Activated naive CD4-positive, alpha-beta T cell treated with anti-CD3 and anti-CD28 coated beads, Interleukin-2, amount 50 U/mL, for 24 hours (primary cell): ENCODE measurements at regions not wholly inside any gene's neighbourhood (a gene's known extent, or its start where the extent isn't known, plus 50 kb on each side); places are given as distances from the start of the nearest gene placed in this dataset.

ENCODE experiments used
- H3K27ac Mint-ChIP-seq: one replicate; pipeline ENCODE4 v1.8.0; 2021; ENCODE audit warnings: mild to moderate bottlenecking, mixed read lengths
- H3K27me3 Mint-ChIP-seq: one replicate; pipeline ENCODE4 v1.8.0; 2021; ENCODE audit warnings: mixed read lengths
- H3K36me3 Mint-ChIP-seq: one replicate; pipeline ENCODE4 v1.8.0; 2021; ENCODE audit warnings: mixed read lengths
- H3K4me1 Mint-ChIP-seq: one replicate; pipeline ENCODE4 v1.8.0; 2021; ENCODE audit warnings: mixed read lengths
- H3K4me3 Mint-ChIP-seq: one replicate; pipeline ENCODE4 v1.8.0; 2021; ENCODE audit warnings: mild to moderate bottlenecking, mixed read lengths
- H3K9me3 Mint-ChIP-seq: one replicate; pipeline ENCODE4 v1.8.0; 2021; ENCODE audit warnings: mixed read lengths

- H3K4me1 Mint-ChIP-seq: no peaks in the 10 kb centered on the region
These were observed 135.0 kb upstream of the IL15 start for GRCh38 chr4:141501395-141501794.

GRCh38 chr4:141501931-141502330 is 134.5 kb upstream of the IL15 start:
- Mint-ChIP-seq H3K4me3 (no peak overlapping the region), H3K9me3 (peaks cover 4% of the 10 kb centered on the region), H3K27ac (no peak overlapping the region), H3K4me1 (no peaks in the 10 kb centered on the region), H3K36me3 (no peaks in the 10 kb centered on the region), H3K27me3 (no peaks in the 10 kb centered on the region)

More at GRCh38 chr4:141501395-141501794, 135.0 kb upstream of the IL15 start:
- H3K27me3 Mint-ChIP-seq: no peaks in the 10 kb centered on the region
- no peaks in the 10 kb centered on the region for H3K9me3 Mint-ChIP-seq
- no peak overlapping the region for H3K4me3 Mint-ChIP-seq
- H3K27ac Mint-ChIP-seq: no peak overlapping the region
- no peaks in the 10 kb centered on the region for H3K36me3 Mint-ChIP-seq

- Mint-ChIP-seq H3K36me3 (no peaks in the 10 kb centered on the region), H3K27me3 (no peaks in the 10 kb centered on the region), H3K4me1 (no peaks in the 10 kb centered on the region), H3K9me3 (peaks cover 5% of the 10 kb centered on the region), H3K27ac (no peak overlapping the region), H3K4me3 (no peak overlapping the region)
These were observed 133.6 kb upstream of the IL15 start for GRCh38 chr4:141502755-141503154.

GRCh38 chr4:141503260-141503659 is 133.1 kb upstream of the IL15 start:
- H3K27me3 Mint-ChIP-seq: no peaks in the 10 kb centered on the region
- peaks cover 7% of the 10 kb centered on the region for H3K9me3 Mint-ChIP-seq
- H3K27ac Mint-ChIP-seq: no peak overlapping the region
- H3K4me1 Mint-ChIP-seq: no peaks in the 10 kb centered on the region
- H3K4me3 Mint-ChIP-seq: no peak overlapping the region
- H3K36me3 Mint-ChIP-seq: no peaks in the 10 kb centered on the region

- Mint-ChIP-seq H3K27me3 (no peaks in the 10 kb centered on the region), H3K4me1 (no peaks in the 10 kb centered on the region), H3K9me3 (peaks cover 17% of the 10 kb centered on the region), H3K4me3 (no peak overlapping the region), H3K36me3 (peaks cover 4% of the 10 kb centered on the region), H3K27ac (no peak overlapping the region)
These were observed 125.3 kb upstream of the IL15 start for GRCh38 chr4:141511055-141511454.

GRCh38 chr4:141513866-141514265 is 122.5 kb upstream of the IL15 start:
- no peak overlapping the region for H3K27ac Mint-ChIP-seq
- peaks cover 3% of the 10 kb centered on the region for H3K27me3 Mint-ChIP-seq
- peaks cover 4% of the 10 kb centered on the region for H3K36me3 Mint-ChIP-seq
- peaks cover 5% of the 10 kb centered on the region for H3K9me3 Mint-ChIP-seq
- no peaks in the 10 kb centered on the region for H3K4me1 Mint-ChIP-seq
- H3K4me3 Mint-ChIP-seq: no peak overlapping the region

GRCh38 chr4:141518222-141518621 is 118.2 kb upstream of the IL15 start:
- Mint-ChIP-seq H3K27ac (no peak overlapping the region), H3K4me1 (no peaks in the 10 kb centered on the region), H3K36me3 (no peaks in the 10 kb centered on the region)

GRCh38 chr4:141524116-141524515 is 112.3 kb upstream of the IL15 start:
- no peak overlapping the region for H3K27ac Mint-ChIP-seq
- peaks cover 12% of the 10 kb centered on the region for H3K9me3 Mint-ChIP-seq
- no peaks in the 10 kb centered on the region for H3K36me3 Mint-ChIP-seq
- H3K4me3 Mint-ChIP-seq: no peak overlapping the region
- H3K4me1 Mint-ChIP-seq: no peaks in the 10 kb centered on the region
- peaks cover 7% of the 10 kb centered on the region for H3K27me3 Mint-ChIP-seq

More at GRCh38 chr4:141518222-141518621, 118.2 kb upstream of the IL15 start:
- H3K9me3 Mint-ChIP-seq: no peaks in the 10 kb centered on the region
- peaks cover 6% of the 10 kb centered on the region for H3K27me3 Mint-ChIP-seq
- H3K4me3 Mint-ChIP-seq: no peak overlapping the region

- Mint-ChIP-seq H3K9me3 (peaks cover 12% of the 10 kb centered on the region), H3K4me1 (no peaks in the 10 kb centered on the region), H3K27ac (no peak overlapping the region), H3K36me3 (no peaks in the 10 kb centered on the region), H3K27me3 (peaks cover 6% of the 10 kb centered on the region), H3K4me3 (no peak overlapping the region)
These were observed 111.5 kb upstream of the IL15 start for GRCh38 chr4:141524841-141525240.

- Mint-ChIP-seq H3K9me3 (peaks cover 23% of the 10 kb centered on the region), H3K27me3 (peaks cover 2% of the 10 kb centered on the region), H3K4me1 (no peaks in the 10 kb centered on the region), H3K36me3 (no peaks in the 10 kb centered on the region), H3K27ac (no peak overlapping the region), H3K4me3 (no peak overlapping the region)
These were observed 105.8 kb upstream of the IL15 start for GRCh38 chr4:141530627-141531026.

GRCh38 chr4:141534985-141535384 is 101.4 kb upstream of the IL15 start:
- H3K4me3 Mint-ChIP-seq: no peak overlapping the region
- H3K27ac Mint-ChIP-seq: no peak overlapping the region
- H3K4me1 Mint-ChIP-seq: no peaks in the 10 kb centered on the region
- peaks cover 3% of the 10 kb centered on the region for H3K27me3 Mint-ChIP-seq
- H3K36me3 Mint-ChIP-seq: no peaks in the 10 kb centered on the region
- peaks cover 14% of the 10 kb centered on the region for H3K9me3 Mint-ChIP-seq

- peaks cover 4% of the 10 kb centered on the region for H3K9me3 Mint-ChIP-seq
- no peaks in the 10 kb centered on the region for H3K36me3 Mint-ChIP-seq
These were observed 98.4 kb upstream of the IL15 start for GRCh38 chr4:141538001-141538400.

GRCh38 chr4:141540643-141541042 is 95.7 kb upstream of the IL15 start:
- Mint-ChIP-seq H3K36me3 (no peaks in the 10 kb centered on the region), H3K9me3 (peaks cover 4% of the 10 kb centered on the region), H3K27me3 (peaks cover 3% of the 10 kb centered on the region), H3K27ac (no peak overlapping the region), H3K4me3 (no peak overlapping the region), H3K4me1 (no peaks in the 10 kb centered on the region)

More at GRCh38 chr4:141538001-141538400, 98.4 kb upstream of the IL15 start:
- H3K27ac Mint-ChIP-seq: no peak overlapping the region
- H3K27me3 Mint-ChIP-seq: peaks cover 3% of the 10 kb centered on the region
- H3K4me3 Mint-ChIP-seq: no peak overlapping the region
- H3K4me1 Mint-ChIP-seq: no peaks in the 10 kb centered on the region

- Mint-ChIP-seq H3K9me3 (peaks cover 4% of the 10 kb centered on the region), H3K36me3 (no peaks in the 10 kb centered on the region), H3K27me3 (peaks cover 3% of the 10 kb centered on the region), H3K4me3 (no peak overlapping the region), H3K27ac (no peak overlapping the region), H3K4me1 (no peaks in the 10 kb centered on the region)
These were observed 94.5 kb upstream of the IL15 start for GRCh38 chr4:141541851-141542250.

- Mint-ChIP-seq H3K4me1 (no peaks in the 10 kb centered on the region), H3K9me3 (no peaks in the 10 kb centered on the region), H3K27ac (no peak overlapping the region), H3K27me3 (peaks cover 3% of the 10 kb centered on the region), H3K36me3 (no peaks in the 10 kb centered on the region), H3K4me3 (no peak overlapping the region)
These were observed 93.2 kb upstream of the IL15 start for GRCh38 chr4:141543176-141543575.

- Mint-ChIP-seq H3K9me3 (no peaks in the 10 kb centered on the region), H3K4me3 (no peak overlapping the region), H3K4me1 (no peaks in the 10 kb centered on the region), H3K36me3 (no peaks in the 10 kb centered on the region), H3K27ac (no peak overlapping the region), H3K27me3 (peaks cover 3% of the 10 kb centered on the region)
These were observed 92.7 kb upstream of the IL15 start for GRCh38 chr4:141543706-141544105.

- H3K4me3 Mint-ChIP-seq: no peak overlapping the region
- peaks cover 2% of the 10 kb centered on the region for H3K27me3 Mint-ChIP-seq
- no peak overlapping the region for H3K27ac Mint-ChIP-seq
- H3K4me1 Mint-ChIP-seq: no peaks in the 10 kb centered on the region
- H3K36me3 Mint-ChIP-seq: no peaks in the 10 kb centered on the region
- H3K9me3 Mint-ChIP-seq: no peaks in the 10 kb centered on the region
These were observed 87.6 kb upstream of the IL15 start for GRCh38 chr4:141548791-141549190.
